Mammary epithelial cell (primary cell): ENCODE measurements at regions not wholly inside any gene's neighbourhood (a gene's known extent, or its start where the extent isn't known, plus 50 kb on each side); places are given as distances from the start of the nearest gene placed in this dataset.

ENCODE experiments used
- CTCF ChIP-seq, 2 donors: IDR thresholded peaks in 1 of 2; conservative IDR thresholded peaks in 1 of 2; 2 replicates each; pipeline ENCODE4 v1.5.1; 2011 to 2012; ENCODE audit warnings: inconsistent platforms in 2 of 2, low read length in 2 of 2, mild to moderate bottlenecking in 2 of 2, control low read depth in 1 of 2, low read depth in 1 of 2; ENCODE audit not compliant: insufficient read depth in 1 of 2; ENCODE audit errors: extremely low read depth in 1 of 2
- EZH2 ChIP-seq: IDR thresholded peaks from 2 replicates; pipeline ENCODE4 v1.6.1; 2012; ENCODE audit warnings: low read length, inconsistent platforms, borderline replicate concordance

GRCh38 chr2:80778704-80779103 is 474.2 kb upstream of the LRRTM1 start:
- no peak for TF ChIP-seq CTCF (conservative IDR thresholded peaks at IDR 0.05 in 1 of 2, IDR thresholded peaks at IDR 0.05 in 1 of 2; ENCODE audit: extremely low read depth in 1 of 2, insufficient read depth in 1 of 2, low read depth in 1 of 2, low read length in 2 of 2)
- no peak for TF ChIP-seq EZH2
